Left lung (tissue), 4 donors: ENCODE measurements at regions not wholly inside any gene's neighbourhood (a gene's known extent, or its start where the extent isn't known, plus 50 kb on each side); places are given as distances from the start of the nearest gene placed in this dataset.

Experiments
- ATAC-seq: fragments of 200-7000 bp; cut with Tn5 transposase; one replicate; pipeline ENCODE4 v1.9.1; 2020; ENCODE audit warnings: moderate library complexity
- DNase-seq, 4 donors: peaks; one replicate each; pipeline ENCODE4 v3.0.0-alpha.2; 2013 to 2020
- H3K27ac ChIP-seq, 2 donors: fragments of 200-600 bp; sonication (generic) in 1 of 2; one replicate each; pipeline versions ENCODE4 v1.5.0 to v1.8.0; 2020 to 2021
- H3K27me3 ChIP-seq, 2 donors: fragments of 200-600 bp; sonication (generic) in 1 of 2; one replicate each; pipeline versions ENCODE4 v1.5.0 to v1.8.0; 2020 to 2021
- H3K36me3 ChIP-seq, 2 donors: fragments of 200-600 bp; sonication (generic) in 1 of 2; one replicate each; pipeline versions ENCODE4 v1.5.0 to v1.8.0; 2020 to 2021
- H3K4me1 ChIP-seq, 2 donors: fragments of 200-600 bp; one replicate each; pipeline ENCODE4 v1.8.0; 2021
- H3K4me3 ChIP-seq, 2 donors: fragments of 200-600 bp; sonication (generic) in 1 of 2; one replicate each; pipeline versions ENCODE4 v1.5.0 to v1.8.0; 2020 to 2021; ENCODE audit warnings: mild to moderate bottlenecking in 1 of 2
- H3K9me3 ChIP-seq, 2 donors: fragments of 200-600 bp; sonication (generic) in 1 of 2; one replicate each; pipeline versions ENCODE4 v1.5.0 to v1.8.0; 2020 to 2021
- CTCF ChIP-seq, 2 donors: fragments of 200-600 bp; sonication (generic) in 1 of 2; IDR thresholded peaks; one replicate each; pipeline versions ENCODE4 v1.5.0 to v1.8.0; 2021; ENCODE audit warnings: antibody characterized with exemption in 2 of 2
- intact Hi-C, 2 donors: fragments of 100-400 bp; cut with DNase I; formaldehyde crosslinking; loops; one replicate each; pipeline versions ENCODE4 v1.11.2 to v1.14.2; 2022
- donor health status: DM: no; HTN: yes; CAD: no.
- donor health status: DM: no; HTN: no; CAD: no.

DNA sequence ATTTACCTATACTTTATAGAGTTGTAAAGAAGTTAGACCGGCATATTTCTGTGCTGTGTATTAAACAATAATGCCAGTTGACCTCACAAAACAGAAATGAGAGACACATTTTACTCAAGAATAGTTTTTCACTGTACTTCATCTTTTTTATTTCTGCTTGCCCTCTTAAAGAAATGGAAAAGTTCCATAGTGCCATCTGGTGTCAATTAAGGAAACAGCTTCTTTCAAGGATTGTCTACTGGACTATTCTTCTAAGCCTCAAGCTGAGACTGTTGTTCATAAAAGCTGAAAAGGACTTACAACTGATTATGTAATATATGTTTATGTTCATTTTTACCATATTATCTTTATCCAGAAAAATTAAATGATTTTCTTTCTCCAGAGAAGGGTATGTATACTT, 1523.7 kb downstream of the ARAP2 start:
- ATAC-seq = peak; percentile 42
- no peak overlapping the region for H3K27ac ChIP-seq

DNA sequence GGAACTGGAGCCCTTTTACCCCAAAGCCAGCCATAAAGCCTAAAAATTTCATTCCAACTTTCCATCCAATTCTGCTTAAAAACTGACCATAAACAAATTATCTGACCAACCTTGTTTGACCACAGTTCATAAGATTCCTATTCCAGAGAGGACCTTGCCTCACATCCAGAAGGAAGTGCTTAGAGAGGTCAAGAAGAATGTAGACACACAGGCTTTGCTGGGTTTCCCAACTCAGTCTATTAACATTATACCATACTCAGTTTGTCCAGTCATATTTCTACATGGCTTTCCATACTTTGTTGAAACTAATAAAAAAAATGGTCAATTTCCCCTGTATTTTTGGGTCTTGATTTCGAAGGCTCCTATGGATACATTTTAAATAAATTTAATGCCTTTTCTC, 1522.5 kb downstream of the ARAP2 start:
- ATAC-seq = peak; percentile 54
- no peaks in the 10 kb centered on the region for H3K4me1 ChIP-seq
- intact Hi-C loops = no loop called here
- no peak overlapping the region for H3K27ac ChIP-seq
- no peak for TF ChIP-seq CTCF (IDR thresholded peaks at IDR 0.05)
- H3K4me3 ChIP-seq = no peak overlapping the region
- no peak for DNase-seq
- no peaks in the 10 kb centered on the region for H3K9me3 ChIP-seq
- no peaks in the 10 kb centered on the region for H3K36me3 ChIP-seq
- no peaks in the 10 kb centered on the region for H3K27me3 ChIP-seq

More for the DNA sequence above, 1523.7 kb downstream of the ARAP2 start:
- Histone ChIP-seq H3K4me1 (no peaks in the 10 kb centered on the region), H3K4me3 (no peak overlapping the region), H3K27me3 (no peaks in the 10 kb centered on the region), H3K36me3 (no peaks in the 10 kb centered on the region), H3K9me3 (no peaks in the 10 kb centered on the region)
- peak; percentile 22 to 24 for TF ChIP-seq CTCF (IDR thresholded peaks at IDR 0.05)
- intact Hi-C loops = no loop called here
- DNase-seq = peak in 2 of 4 donors; percentile 56 to 78

GRCh38 chr4:34723605-34724004, 1520.7 kb downstream of the ARAP2 start:
- intact Hi-C loops = no loop called here
- H3K27ac ChIP-seq = no peak overlapping the region
- DNase-seq (no peak), ATAC-seq (no peak)
- no peaks in the 10 kb centered on the region for H3K36me3 ChIP-seq
- no peaks in the 10 kb centered on the region for H3K27me3 ChIP-seq
- no peaks in the 10 kb centered on the region for H3K9me3 ChIP-seq
- no peak overlapping the region for H3K4me3 ChIP-seq
- TF ChIP-seq CTCF (IDR thresholded peaks at IDR 0.05) = no peak
- H3K4me1 ChIP-seq = no peaks in the 10 kb centered on the region

DNA sequence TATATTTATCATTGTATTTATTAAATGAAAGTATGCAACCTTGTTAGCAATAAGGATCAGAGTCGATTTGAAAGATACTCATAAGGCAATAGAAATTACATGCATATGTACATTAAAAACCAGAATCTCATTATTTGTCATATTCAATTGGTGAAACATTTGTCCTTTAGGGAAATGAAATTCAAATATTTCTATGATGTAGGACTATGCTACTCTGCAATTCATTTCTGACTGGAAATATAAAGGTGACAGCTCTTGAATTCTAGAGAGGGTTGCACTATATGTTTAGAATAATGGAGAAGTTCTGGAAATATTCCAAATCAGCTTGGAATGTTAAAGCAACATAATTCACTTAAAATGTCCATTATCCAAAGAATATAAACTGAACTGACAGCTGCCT, 1519.8 kb downstream of the ARAP2 start:
- intact Hi-C loops = no loop called here

GRCh38 chr4:34731070-34731469, 1513.2 kb downstream of the ARAP2 start:
- Histone ChIP-seq H3K27ac (no peak overlapping the region), H3K4me3 (no peak overlapping the region), H3K4me1 (no peaks in the 10 kb centered on the region), H3K36me3 (no peaks in the 10 kb centered on the region), H3K27me3 (no peaks in the 10 kb centered on the region), H3K9me3 (no peaks in the 10 kb centered on the region)
- DNase-seq (no peak), ATAC-seq (no peak)
- TF ChIP-seq CTCF (IDR thresholded peaks at IDR 0.05) = no peak
- intact Hi-C loops = no loop called here

More for the DNA sequence above, 1519.8 kb downstream of the ARAP2 start:
- no peaks in the 10 kb centered on the region for H3K4me1 ChIP-seq
- no peak for TF ChIP-seq CTCF (IDR thresholded peaks at IDR 0.05)
- H3K27me3 ChIP-seq = no peaks in the 10 kb centered on the region
- no peak overlapping the region for H3K27ac ChIP-seq
- ATAC-seq (no peak), DNase-seq (no peak)
- no peaks in the 10 kb centered on the region for H3K9me3 ChIP-seq
- H3K36me3 ChIP-seq = no peaks in the 10 kb centered on the region
- H3K4me3 ChIP-seq = no peak overlapping the region
